ENCODE measurements at regions not wholly inside any gene's neighbourhood (a gene's known extent, or its start where the extent isn't known, plus 50 kb on each side); places are given as distances from the start of the nearest gene placed in this dataset.

GRCh38 chr22:26830837-26831236 lies 173.4 kb downstream of the MIAT start:
- no peaks in the 10 kb centered on the region for H3K9me3 ChIP-seq (ENCODE audit: insufficient read depth in 2 of 2, low read depth in 1 of 2, low read length in 1 of 2)
- H3K4me2 ChIP-seq (ENCODE audit: insufficient read depth in 1 of 2, low read depth in 2 of 2, low read length in 2 of 2) = no peak overlapping the region
- H3K23ac ChIP-seq (ENCODE audit: insufficient read length) = no peak overlapping the region
- no peak overlapping the region for H4K5ac ChIP-seq (ENCODE audit: insufficient read length, low read depth, low read length)
- no peak for TF ChIP-seq SIRT6 (IDR thresholded peaks at IDR 0.05; ENCODE audit: low read length)
- no peak overlapping the region for H2AFZ ChIP-seq (ENCODE audit: low read length)
- H2BK5ac ChIP-seq (ENCODE audit: low read depth, low read length) = no peak overlapping the region; the same call in 1 of the 2 replicates
- FAIRE-seq (no peak), DNase-seq (ENCODE audit: low read depth in 1 of 2, low spot score in 2 of 2) (no peak)
- WGBS, 2 experiments (ENCODE audit: extremely low coverage in 1 of 2, insufficient coverage in 1 of 2, insufficient read length in 1 of 2, insufficient replicate concordance in 2 of 2, low coverage in 1 of 2, low lambda C conversion rate in 2 of 2, missing lambda C conversion rate in 1 of 2) = 99% methylated on average over 4 of the region's 4 CpGs; no CpG with 5 or more reads in 1 of the 2 experiments
- no peaks in the 10 kb centered on the region for H3K36me3 ChIP-seq (ENCODE audit: control insufficient read depth in 2 of 4, insufficient read depth in 4 of 4, low read length in 3 of 4)
- H2AK5ac ChIP-seq (ENCODE audit: low read depth, low read length) = no peak overlapping the region
- no peak overlapping the region for H3K27ac ChIP-seq (ENCODE audit: low read depth, low read length)
- H3K14ac ChIP-seq (ENCODE audit: insufficient read length) = no peak overlapping the region
- H2BK15ac ChIP-seq (ENCODE audit: low read length) = no peak overlapping the region
- no peak overlapping the region for H4K91ac ChIP-seq (replicated peaks; ENCODE audit: insufficient read length, low read length)
- no peak overlapping the region for H2BK12ac ChIP-seq (ENCODE audit: low read depth, low read length)
- no peaks in the 10 kb centered on the region for H3K79me1 ChIP-seq (ENCODE audit: low read depth, low read length)
- H3K56ac ChIP-seq (replicated peaks; ENCODE audit: insufficient read length, low read depth, low read length) = no peak overlapping the region
- H4K20me1 ChIP-seq (replicated peaks in 1 of 2; ENCODE audit: control insufficient read depth in 1 of 2, insufficient read depth in 2 of 2, low read length in 2 of 2) = no peaks in the 10 kb centered on the region
- ChIA-PET CTCF (ENCODE audit: partially characterized antibody) (interaction anchor here (0.9 to 1.0 kb wide), 3 partner anchors 12 to 575 kb away, joined by 3 to 5 read pairs (median 4); no protein-coding TSS in a partner anchor), POLR2A (ENCODE audit: partially characterized antibody) (no interaction called here)
- no peaks in the 10 kb centered on the region for H3K4me1 ChIP-seq (replicated peaks in 1 of 4; ENCODE audit: control insufficient read depth in 3 of 4, insufficient read depth in 4 of 4, low read length in 3 of 4)
- H3K9ac ChIP-seq (replicated peaks in 1 of 4; ENCODE audit: extremely low read depth in 1 of 4, low read depth in 3 of 4, low read length in 3 of 4) = no peak overlapping the region
- no peaks in the 10 kb centered on the region for H3K79me2 ChIP-seq (ENCODE audit: control insufficient read depth in 1 of 2, insufficient read depth in 2 of 2, low read length in 2 of 2)
- H2BK120ac ChIP-seq (replicated peaks; ENCODE audit: low read depth, low read length) = no peak overlapping the region
- no peak overlapping the region for H3K18ac ChIP-seq (ENCODE audit: extremely low read depth, low read length)
- no peaks in the 10 kb centered on the region for H3K23me2 ChIP-seq (ENCODE audit: low read depth, low read length)
- no peak overlapping the region for H3K4me3 ChIP-seq (ENCODE audit: extremely low read depth in 1 of 4, insufficient read depth in 2 of 4, low read depth in 3 of 4, low read length in 4 of 4)
- no peak overlapping the region for H3K4ac ChIP-seq (replicated peaks; ENCODE audit: insufficient read length, low read depth, low read length)
- H3K27me3 ChIP-seq (replicated peaks in 1 of 4; ENCODE audit: control insufficient read depth in 3 of 4, extremely low read depth in 1 of 4, insufficient read depth in 3 of 4, low read length in 3 of 4) = no peaks in the 10 kb centered on the region; a peak in 1 of 7 replicates
- H4K8ac ChIP-seq (ENCODE audit: extremely low read depth, insufficient read depth, low read length) = no peak overlapping the region
- H2BK20ac ChIP-seq (ENCODE audit: low read length) = no peak overlapping the region

Measured in H1 (cell line).